ENCODE measurements at regions not wholly inside any gene's neighbourhood (a gene's known extent, or its start where the extent isn't known, plus 50 kb on each side); places are given as distances from the start of the nearest gene placed in this dataset.

GRCh38 chr2:236954641-236955040 lies 131.0 kb upstream of the COPS8 start:
- no peaks in the 10 kb centered on the region for H3K4me1 ChIP-seq (ENCODE audit: insufficient read depth, low read length)
- no peaks in the 10 kb centered on the region for H3K36me3 ChIP-seq (ENCODE audit: insufficient read depth, low read length)
- TF ChIP-seq CTCF (IDR thresholded peaks at IDR 0.05; ENCODE audit: extremely low read depth, low read depth, low read length) = no peak
- no peak for DNase-seq (ENCODE audit: insufficient read length, low spot score, missing footprints)
- H3K27me3 ChIP-seq (ENCODE audit: insufficient read depth, low read length) = no peaks in the 10 kb centered on the region
- H3K79me2 ChIP-seq (ENCODE audit: insufficient read depth, low read length) = no peaks in the 10 kb centered on the region
- H3K4me3 ChIP-seq (ENCODE audit: insufficient read depth, low read length) = no peak overlapping the region
- H4K20me1 ChIP-seq (ENCODE audit: insufficient read depth, low read length) = no peaks in the 10 kb centered on the region
- no peaks in the 10 kb centered on the region for H3K9me3 ChIP-seq (ENCODE audit: low read depth, low read length)
- no peak overlapping the region for H3K4me2 ChIP-seq (ENCODE audit: insufficient read depth, low read length)
- no peak overlapping the region for H2AFZ ChIP-seq (ENCODE audit: low read length)
- no peak overlapping the region for H3K27ac ChIP-seq (ENCODE audit: low read depth, low read length)

GRCh38 chr2:236955521-236956030 lies 130.1 kb upstream of the COPS8 start:
- no peaks in the 10 kb centered on the region for H3K36me3 ChIP-seq (ENCODE audit: insufficient read depth, low read length)
- no peak overlapping the region for H3K4me3 ChIP-seq (ENCODE audit: insufficient read depth, low read length)
- H3K79me2 ChIP-seq (ENCODE audit: insufficient read depth, low read length) = no peaks in the 10 kb centered on the region
- no peak overlapping the region for H3K4me2 ChIP-seq (ENCODE audit: insufficient read depth, low read length)
- no peaks in the 10 kb centered on the region for H4K20me1 ChIP-seq (ENCODE audit: insufficient read depth, low read length)
- TF ChIP-seq CTCF (IDR thresholded peaks at IDR 0.05; ENCODE audit: extremely low read depth, low read depth, low read length) = no peak
- H3K27me3 ChIP-seq (ENCODE audit: insufficient read depth, low read length) = no peaks in the 10 kb centered on the region
- no peak for DNase-seq (ENCODE audit: insufficient read length, low spot score, missing footprints)
- H2AFZ ChIP-seq (ENCODE audit: low read length) = no peak overlapping the region
- H3K9me3 ChIP-seq (ENCODE audit: low read depth, low read length) = no peaks in the 10 kb centered on the region
- no peak overlapping the region for H3K27ac ChIP-seq (ENCODE audit: low read depth, low read length)
- H3K4me1 ChIP-seq (ENCODE audit: insufficient read depth, low read length) = no peaks in the 10 kb centered on the region

- Histone ChIP-seq H3K27ac (ENCODE audit: low read depth, low read length) (no peak overlapping the region), H3K36me3 (ENCODE audit: insufficient read depth, low read length) (no peaks in the 10 kb centered on the region), H3K4me3 (ENCODE audit: insufficient read depth, low read length) (no peak overlapping the region), H3K4me2 (ENCODE audit: insufficient read depth, low read length) (no peak overlapping the region), H3K79me2 (ENCODE audit: insufficient read depth, low read length) (no peaks in the 10 kb centered on the region), H3K27me3 (ENCODE audit: insufficient read depth, low read length) (no peaks in the 10 kb centered on the region), H4K20me1 (ENCODE audit: insufficient read depth, low read length) (no peaks in the 10 kb centered on the region), H3K9me3 (ENCODE audit: low read depth, low read length) (no peaks in the 10 kb centered on the region), H3K4me1 (ENCODE audit: insufficient read depth, low read length) (no peaks in the 10 kb centered on the region), H2AFZ (ENCODE audit: low read length) (no peak overlapping the region)
- no peak for DNase-seq (ENCODE audit: insufficient read length, low spot score, missing footprints)
- no peak for TF ChIP-seq CTCF (IDR thresholded peaks at IDR 0.05; ENCODE audit: extremely low read depth, low read depth, low read length)
These were observed 129.6 kb upstream of the COPS8 start for GRCh38 chr2:236956031-236956618.

- Histone ChIP-seq H3K79me2 (ENCODE audit: insufficient read depth, low read length) (no peaks in the 10 kb centered on the region), H3K27me3 (ENCODE audit: insufficient read depth, low read length) (no peaks in the 10 kb centered on the region), H3K4me1 (ENCODE audit: insufficient read depth, low read length) (no peaks in the 10 kb centered on the region), H3K36me3 (ENCODE audit: insufficient read depth, low read length) (no peaks in the 10 kb centered on the region), H3K27ac (ENCODE audit: low read depth, low read length) (no peak overlapping the region), H3K9me3 (ENCODE audit: low read depth, low read length) (no peaks in the 10 kb centered on the region), H3K4me3 (ENCODE audit: insufficient read depth, low read length) (no peak overlapping the region), H3K4me2 (ENCODE audit: insufficient read depth, low read length) (no peak overlapping the region), H4K20me1 (ENCODE audit: insufficient read depth, low read length) (no peaks in the 10 kb centered on the region), H2AFZ (ENCODE audit: low read length) (no peak overlapping the region)
- no peak for TF ChIP-seq CTCF (IDR thresholded peaks at IDR 0.05; ENCODE audit: extremely low read depth, low read depth, low read length)
- no peak for DNase-seq (ENCODE audit: insufficient read length, low spot score, missing footprints)
These were observed 129.0 kb upstream of the COPS8 start for GRCh38 chr2:236956641-236957040.
